ENCODE measurements at regions not wholly inside any gene's neighbourhood (a gene's known extent, or its start where the extent isn't known, plus 50 kb on each side); places are given as distances from the start of the nearest gene placed in this dataset.
"Not testable (repeated sequence)": the region's sequence is repeated elsewhere in the genome, so short reads cannot be mapped to it uniquely, and the experiment has no call there.

- no peak for TF ChIP-seq POLR2AphosphoS5 (IDR thresholded peaks at IDR 0.05)
- TF ChIP-seq POLR2A (IDR thresholded peaks at IDR 0.05) = no peak
- TF ChIP-seq, protein P1, sequence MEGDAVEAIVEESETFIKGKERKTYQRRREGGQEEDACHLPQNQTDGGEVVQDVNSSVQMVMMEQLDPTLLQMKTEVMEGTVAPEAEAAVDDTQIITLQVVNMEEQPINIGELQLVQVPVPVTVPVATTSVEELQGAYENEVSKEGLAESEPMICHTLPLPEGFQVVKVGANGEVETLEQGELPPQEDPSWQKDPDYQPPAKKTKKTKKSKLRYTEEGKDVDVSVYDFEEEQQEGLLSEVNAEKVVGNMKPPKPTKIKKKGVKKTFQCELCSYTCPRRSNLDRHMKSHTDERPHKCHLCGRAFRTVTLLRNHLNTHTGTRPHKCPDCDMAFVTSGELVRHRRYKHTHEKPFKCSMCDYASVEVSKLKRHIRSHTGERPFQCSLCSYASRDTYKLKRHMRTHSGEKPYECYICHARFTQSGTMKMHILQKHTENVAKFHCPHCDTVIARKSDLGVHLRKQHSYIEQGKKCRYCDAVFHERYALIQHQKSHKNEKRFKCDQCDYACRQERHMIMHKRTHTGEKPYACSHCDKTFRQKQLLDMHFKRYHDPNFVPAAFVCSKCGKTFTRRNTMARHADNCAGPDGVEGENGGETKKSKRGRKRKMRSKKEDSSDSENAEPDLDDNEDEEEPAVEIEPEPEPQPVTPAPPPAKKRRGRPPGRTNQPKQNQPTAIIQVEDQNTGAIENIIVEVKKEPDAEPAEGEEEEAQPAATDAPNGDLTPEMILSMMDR (IDR thresholded peaks at IDR 0.05) = no peak
- no peaks in the 10 kb centered on the region for H3K36me3 ChIP-seq
- no peak overlapping the region for H3K27ac ChIP-seq
These were observed 85.6 kb downstream of the GADD45G start for GRCh38 chr9:89690334-89690912.

DNA sequence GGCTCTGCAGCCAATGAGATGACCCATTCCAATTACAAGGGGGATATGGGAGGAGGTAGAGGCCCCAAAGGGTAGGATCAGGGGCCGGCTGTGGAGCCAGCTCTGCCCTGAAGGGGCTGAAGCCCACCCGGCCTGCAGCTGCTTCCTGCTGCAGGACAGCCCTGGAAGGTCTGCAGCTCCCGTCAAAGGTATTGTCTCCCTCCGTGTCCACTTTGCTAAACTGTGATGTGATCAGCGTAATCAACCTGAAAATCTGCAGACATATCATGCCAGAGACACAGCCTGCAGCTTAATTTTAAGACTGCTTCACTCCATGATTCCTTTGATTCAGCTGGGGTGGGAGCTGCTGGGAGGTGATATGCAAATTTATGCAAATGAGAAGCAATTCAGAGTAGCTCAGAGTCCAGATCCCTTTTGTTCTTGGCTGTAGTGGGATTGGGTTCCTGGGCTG, 90.7 kb downstream of the GADD45G start:
- no peaks in the 10 kb centered on the region for H3K27me3 ChIP-seq (replicated peaks; ENCODE audit: insufficient read depth)
- H3K4me3 ChIP-seq = no peak overlapping the region
- H3K4me1 ChIP-seq (replicated peaks) = no peaks in the 10 kb centered on the region
- intact Hi-C loops (cut with DNase I) = no loop called here
- DNase-seq (ENCODE audit: low spot score) = no peak
- H3K36me3 ChIP-seq = no peaks in the 10 kb centered on the region
- TF ChIP-seq, protein P1 (IDR thresholded peaks at IDR 0.05) = no peak
- TF ChIP-seq POLR2A (IDR thresholded peaks at IDR 0.05) = no peak
- no peak for TF ChIP-seq POLR2AphosphoS5 (IDR thresholded peaks at IDR 0.05)
- no peaks in the 10 kb centered on the region for H3K9me3 ChIP-seq
- H3K27ac ChIP-seq = no peak overlapping the region
- WGBS = 85% methylated on average over 5 of the region's 5 CpGs

More at GRCh38 chr9:89690334-89690912, 85.6 kb downstream of the GADD45G start:
- H3K9me3 ChIP-seq = no peaks in the 10 kb centered on the region
- H3K27me3 ChIP-seq (replicated peaks; ENCODE audit: insufficient read depth) = no peaks in the 10 kb centered on the region
- intact Hi-C loops (cut with DNase I) = no loop called here
- peaks cover 10% of the 10 kb centered on the region for H3K4me1 ChIP-seq (replicated peaks)
- H3K4me3 ChIP-seq = no peak overlapping the region
- WGBS = 85% methylated on average over 3 of the region's 3 CpGs
- DNase-seq (ENCODE audit: low spot score) = no peak

GRCh38 chr9:89695979-89696378, 91.2 kb downstream of the GADD45G start:
- H3K27me3 ChIP-seq (replicated peaks; ENCODE audit: insufficient read depth); DNase-seq (ENCODE audit: low spot score); H3K36me3 ChIP-seq; intact Hi-C loops (cut with DNase I); H3K9me3 ChIP-seq; H3K27ac ChIP-seq; H3K4me3 ChIP-seq; H3K4me1 ChIP-seq (replicated peaks): not testable (repeated sequence)
- 93% methylated on average over 6 of the region's 6 CpGs for WGBS

- H3K4me3 ChIP-seq = no peak overlapping the region
- H3K27me3 ChIP-seq (replicated peaks; ENCODE audit: insufficient read depth) = no peaks in the 10 kb centered on the region
- H3K9me3 ChIP-seq = no peaks in the 10 kb centered on the region
- no peaks in the 10 kb centered on the region for H3K4me1 ChIP-seq (replicated peaks)
- intact Hi-C loops (cut with DNase I) = no loop called here
- DNase-seq (ENCODE audit: low spot score) = no peak
- WGBS = 89% methylated on average over 2 of the region's 2 CpGs
- TF ChIP-seq, protein P1 (IDR thresholded peaks at IDR 0.05) = no peak
- no peak for TF ChIP-seq POLR2AphosphoS5 (IDR thresholded peaks at IDR 0.05)
- TF ChIP-seq POLR2A (IDR thresholded peaks at IDR 0.05) = no peak
- no peaks in the 10 kb centered on the region for H3K36me3 ChIP-seq
- H3K27ac ChIP-seq = no peak overlapping the region
These were observed 92.0 kb downstream of the GADD45G start for GRCh38 chr9:89696780-89697179.

- TF ChIP-seq POLR2A (IDR thresholded peaks at IDR 0.05) (no peak), POLR2AphosphoS5 (IDR thresholded peaks at IDR 0.05) (no peak)
- TF ChIP-seq, protein P1 (IDR thresholded peaks at IDR 0.05) = no peak
- no peak overlapping the region for H3K27ac ChIP-seq
- DNase-seq (ENCODE audit: low spot score) = no peak
These were observed 92.7 kb downstream of the GADD45G start for GRCh38 chr9:89697553-89697952.

More at GRCh38 chr9:89697553-89697952, 92.7 kb downstream of the GADD45G start:
- Histone ChIP-seq H3K36me3 (no peaks in the 10 kb centered on the region), H3K27me3 (replicated peaks; ENCODE audit: insufficient read depth) (no peaks in the 10 kb centered on the region), H3K4me3 (no peak overlapping the region), H3K9me3 (no peaks in the 10 kb centered on the region), H3K4me1 (replicated peaks) (no peaks in the 10 kb centered on the region)
- intact Hi-C loops (cut with DNase I) = no loop called here
- WGBS = 93% methylated on average over 3 of the region's 3 CpGs
